GM12878 (cell line): ENCODE measurements at regions not wholly inside any gene's neighbourhood (a gene's known extent, or its start where the extent isn't known, plus 50 kb on each side); places are given as distances from the start of the nearest gene placed in this dataset.

ENCODE experiments used
- ATAC-seq: fragments of 200-7000 bp; cut with Tn5 transposase; 3 replicates; pipeline ENCODE4 v1.9.1; 2020; ENCODE audit warnings: mild to moderate bottlenecking, moderate library complexity
- BruUV-seq: library from RNA; stranded (reverse); fragments of 400-500 nt; replicated peaks from 2 replicates; lab custom pipeline; 2021; lab: Mats Ljungman, UMichigan
- CTCF ChIA-PET: fragments of 300-600 bp; sonication (Branson Sonifier 250); formaldehyde crosslinking; extraction: SDS; loops from one replicate; lab custom pipeline; 2021; ENCODE audit warnings: inconsistent platforms; lab: Yijun Ruan, JAX
- POLR2A ChIA-PET: fragments of 350-600 bp; formaldehyde crosslinking; extraction: SDS; loops from one replicate; lab custom pipeline; 2021; ENCODE audit warnings: inconsistent platforms; lab: Charles Lee
- RAD21 ChIA-PET: fragments of 300-600 bp; sonication (Branson Sonifier 250); formaldehyde crosslinking; loops from one replicate; lab custom pipeline; 2023; ENCODE audit warnings: antibody characterized with exemption; ENCODE audit not compliant: unreplicated experiment; lab: Charles Lee
- SMC1A ChIA-PET: fragments of 300-600 bp; sonication (Branson Sonifier 250); formaldehyde crosslinking; loops from one replicate; lab custom pipeline; 2023; ENCODE audit not compliant: unreplicated experiment, uncharacterized antibody; lab: Charles Lee
- DNase-seq: peaks from one replicate; pipeline ENCODE4 v3.0.0-alpha.2; 2011; ENCODE audit warnings: low read depth, low spot score
- FAIRE-seq: peaks from 3 replicates; lab custom pipeline; 2011; peaks lifted over from hg19 to GRCh38; lab: Jason Lieb, UNC
- H2AFZ ChIP-seq: 2 replicates; pipeline ENCODE4 v1.6.0; 2011; ENCODE audit warnings: low read depth, low read length, control low read depth; ENCODE audit not compliant: control insufficient read depth
- H3K27ac ChIP-seq: 2 replicates; pipeline ENCODE4 v1.5.1; 2011; ENCODE audit warnings: control low read depth; ENCODE audit not compliant: control insufficient read depth, insufficient read depth
- H3K27me3 ChIP-seq, 2 experiments: replicated peaks in 1 of 2; 2 replicates each; pipeline versions ENCODE4 v1.6.0 to v1.6.1; 2011; ENCODE audit warnings: low read length in 1 of 2; ENCODE audit not compliant: control insufficient read depth in 2 of 2, insufficient read depth in 2 of 2
- H3K36me3 ChIP-seq, 2 experiments: 2 replicates each; pipeline ENCODE4 v1.5.1; 2011; ENCODE audit warnings: low read length in 1 of 2; ENCODE audit not compliant: control insufficient read depth in 2 of 2, insufficient read depth in 2 of 2
- H3K4me1 ChIP-seq: 2 replicates; pipeline ENCODE4 v1.6.1; 2011; ENCODE audit warnings: mild to moderate bottlenecking, low read length, moderate library complexity, mixed read lengths; ENCODE audit not compliant: control insufficient read depth, insufficient read depth
- H3K4me2 ChIP-seq: 2 replicates; pipeline ENCODE4 v1.6.0; 2011; ENCODE audit warnings: control low read depth; ENCODE audit not compliant: control insufficient read depth, insufficient read depth
- H3K4me3 ChIP-seq: fragments of 200-600 bp; sonication (generic); 2 replicates; pipeline ENCODE4 v1.5.1; 2016
- H3K79me2 ChIP-seq: 2 replicates; pipeline ENCODE4 v1.6.0; 2011; ENCODE audit warnings: low read length; ENCODE audit not compliant: control insufficient read depth, insufficient read depth
- H3K9ac ChIP-seq: 2 replicates; pipeline ENCODE4 v1.8.0; 2011; ENCODE audit warnings: low read length, control low read depth, mixed read lengths; ENCODE audit not compliant: control insufficient read depth, insufficient read depth
- H3K9me3 ChIP-seq: replicated peaks from 3 replicates; pipeline ENCODE4 v1.5.1; 2011; ENCODE audit warnings: mild to moderate bottlenecking, low read length; ENCODE audit not compliant: control insufficient read depth, insufficient read depth
- H4K20me1 ChIP-seq: 2 replicates; pipeline ENCODE4 v1.6.0; 2011; ENCODE audit not compliant: control insufficient read depth, insufficient read depth
- ATF7 ChIP-seq: fragments of 450-650 bp; IDR thresholded peaks from 2 replicates; pipeline ENCODE4 v1.6.1; 2016; ENCODE audit warnings: low read depth, mild to moderate bottlenecking
- BHLHE40 ChIP-seq, 2 experiments: fragments of 450-650 bp in 1 of 2; IDR thresholded peaks; 2 replicates each; pipeline ENCODE4 v1.6.1; 2011 to 2017; ENCODE audit warnings: low read depth in 2 of 2, borderline replicate concordance in 1 of 2, improper control_type of control experiment in 1 of 2, low read length in 1 of 2, mild to moderate bottlenecking in 1 of 2
- EGR1 ChIP-seq, 2 experiments: IDR thresholded peaks; 1 replicate in 1 of 2; 2 replicates in 1 of 2; pipeline ENCODE4 v1.6.1; 2011 to 2012; ENCODE audit warnings: low read depth in 2 of 2, low read length in 2 of 2, borderline replicate concordance in 1 of 2, mild to moderate bottlenecking in 1 of 2, moderate library complexity in 1 of 2
- HDGF ChIP-seq: fragments of 450-650 bp; IDR thresholded peaks from 2 replicates; pipeline ENCODE4 v1.6.1; 2016; ENCODE audit warnings: antibody characterized with exemption
- MEF2A ChIP-seq: IDR thresholded peaks from 2 replicates; pipeline ENCODE4 v1.6.1; 2011; ENCODE audit warnings: low read depth, mild to moderate bottlenecking, low read length, moderate library complexity; ENCODE audit not compliant: insufficient read depth
- NR2C2 ChIP-seq: IDR thresholded peaks from 2 replicates; pipeline ENCODE4 v1.6.1; 2011; ENCODE audit warnings: borderline replicate concordance, low read depth; ENCODE audit not compliant: control insufficient read depth, insufficient read length
- NRF1 ChIP-seq: conservative IDR thresholded peaks from 2 replicates; pipeline ENCODE4 v1.6.1; 2011; ENCODE audit warnings: mild to moderate bottlenecking, low read depth, low read length, improper control_type of control experiment
- PAX5 ChIP-seq: IDR thresholded peaks from 2 replicates; pipeline ENCODE4 v1.6.1; 2011; ENCODE audit warnings: low read depth, low read length, borderline replicate concordance
- POLR2AphosphoS2 ChIP-seq: IDR thresholded peaks from 2 replicates; pipeline ENCODE4 v1.6.1; 2011; ENCODE audit warnings: low read depth, mild to moderate bottlenecking, low read length, improper control_type of control experiment, moderate library complexity
- SMARCA5 ChIP-seq: fragments of 450-650 bp; IDR thresholded peaks from 2 replicates; pipeline ENCODE4 v1.6.1; 2017; ENCODE audit warnings: mild to moderate bottlenecking
- SREBF1 ChIP-seq: IDR thresholded peaks from 2 replicates; pipeline ENCODE4 v1.6.1; 2012; ENCODE audit warnings: mild to moderate bottlenecking, low read length
- YY1 ChIP-seq: IDR thresholded peaks from 2 replicates; pipeline ENCODE4 v1.6.1; 2011; ENCODE audit warnings: low read depth, mild to moderate bottlenecking, low read length
- WGBS: methylation state at CpG from one replicate; pipeline ENCODE4 v1.1.6; 2016; ENCODE audit warnings: low lambda C conversion rate; ENCODE audit not compliant: insufficient replicate concordance, insufficient coverage; ENCODE audit errors: missing lambda C conversion rate; 5-methylcytosine and 5-hydroxymethylcytosine counted together
- in situ Hi-C: fragments of 300-500 bp; cut with MboI; formaldehyde crosslinking; loops from 9 replicates; pipeline ENCODE4 v1.14.3; 2018; ENCODE audit warnings: mixed read lengths
- intact Hi-C: fragments of 100-400 bp; cut with micrococcal nuclease; formaldehyde crosslinking; loops from one replicate; pipeline ENCODE4 v1.14.2; 2022; ENCODE audit not compliant: unreplicated experiment
- TF ChIP-seq, protein P1 (sequence below): fragments of 150-350 bp; IDR thresholded peaks from 2 replicates; pipeline ENCODE4 v1.6.1; 2014; ENCODE audit warnings: mild to moderate bottlenecking, low read depth, low read length

DNA sequence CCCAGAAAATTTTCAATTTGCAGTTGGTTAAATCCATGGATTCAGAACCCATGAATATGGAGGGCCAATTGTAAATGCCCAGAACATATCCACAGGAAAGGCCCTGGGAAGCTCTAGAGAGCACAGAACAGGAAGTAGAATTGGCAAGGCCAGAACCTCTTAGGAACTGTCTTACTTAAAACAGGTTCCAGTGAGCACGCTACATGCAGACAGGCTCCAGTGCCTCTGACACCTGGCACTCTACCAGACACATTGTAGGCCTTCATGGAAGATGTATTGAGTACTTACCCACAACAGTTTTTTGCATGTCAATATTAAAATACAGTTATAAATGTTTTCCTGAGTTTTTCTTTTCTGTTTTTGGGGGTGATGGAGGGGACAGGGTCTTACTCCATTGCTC, 188.2 kb upstream of the FRMD6 start:
- ChIA-PET SMC1A (no interaction called here), POLR2A (no interaction called here), RAD21 (no interaction called here), CTCF (no interaction called here)
- Histone ChIP-seq H3K79me2 (no peaks in the 10 kb centered on the region), H3K27me3 (no peaks in the 10 kb centered on the region), H3K9me3 (no peaks in the 10 kb centered on the region), H3K4me1 (no peaks in the 10 kb centered on the region), H3K36me3 (no peaks in the 10 kb centered on the region), H3K4me2 (no peak overlapping the region), H2AFZ (no peak overlapping the region), H3K4me3 (no peak overlapping the region), H3K9ac (no peak overlapping the region), H4K20me1 (no peaks in the 10 kb centered on the region), H3K27ac (no peak overlapping the region)
- BruUV-seq: no TSS peak
- in situ Hi-C loops (no loop called here), intact Hi-C loops (no loop called here)
- FAIRE-seq (no peak), ATAC-seq (no peak), DNase-seq (no peak)
- no peak for TF ChIP-seq ATF7
- no peak for TF ChIP-seq PAX5
- TF ChIP-seq SREBF1: no peak
- TF ChIP-seq MEF2A: no peak
- TF ChIP-seq, protein P1, sequence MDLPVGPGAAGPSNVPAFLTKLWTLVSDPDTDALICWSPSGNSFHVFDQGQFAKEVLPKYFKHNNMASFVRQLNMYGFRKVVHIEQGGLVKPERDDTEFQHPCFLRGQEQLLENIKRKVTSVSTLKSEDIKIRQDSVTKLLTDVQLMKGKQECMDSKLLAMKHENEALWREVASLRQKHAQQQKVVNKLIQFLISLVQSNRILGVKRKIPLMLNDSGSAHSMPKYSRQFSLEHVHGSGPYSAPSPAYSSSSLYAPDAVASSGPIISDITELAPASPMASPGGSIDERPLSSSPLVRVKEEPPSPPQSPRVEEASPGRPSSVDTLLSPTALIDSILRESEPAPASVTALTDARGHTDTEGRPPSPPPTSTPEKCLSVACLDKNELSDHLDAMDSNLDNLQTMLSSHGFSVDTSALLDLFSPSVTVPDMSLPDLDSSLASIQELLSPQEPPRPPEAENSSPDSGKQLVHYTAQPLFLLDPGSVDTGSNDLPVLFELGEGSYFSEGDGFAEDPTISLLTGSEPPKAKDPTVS: no peak
- TF ChIP-seq NR2C2: no peak
- TF ChIP-seq YY1: no peak
- no peak for TF ChIP-seq EGR1 (IDR thresholded peaks at IDR 0.05; ENCODE audit: borderline replicate concordance in 1 of 2, low read depth in 2 of 2, low read length in 2 of 2)
- no peak for TF ChIP-seq BHLHE40 (IDR thresholded peaks at IDR 0.05; ENCODE audit: borderline replicate concordance in 1 of 2, low read depth in 2 of 2, low read length in 1 of 2)
- no peak for TF ChIP-seq NRF1
- TF ChIP-seq SMARCA5: no peak
- TF ChIP-seq POLR2AphosphoS2: no peak
- no peak for TF ChIP-seq HDGF
- WGBS: 22% methylated on average over 1 of the region's 1 CpG
